ENCODE measurements at regions not wholly inside any gene's neighbourhood (a gene's known extent, or its start where the extent isn't known, plus 50 kb on each side); places are given as distances from the start of the nearest gene placed in this dataset.

- no peak overlapping the region for H3K4me2 ChIP-seq (ENCODE audit: low read length)
- H3K27me3 ChIP-seq (ENCODE audit: insufficient read depth, low read depth, low read length) = no peaks in the 10 kb centered on the region
- no peak overlapping the region for H3K27ac ChIP-seq (ENCODE audit: low read length)
- no peak overlapping the region for H2AFZ ChIP-seq (ENCODE audit: low read depth, low read length)
- no peaks in the 10 kb centered on the region for H3K9me2 ChIP-seq (ENCODE audit: insufficient read depth, low read length)
- no peaks in the 10 kb centered on the region for H3F3A ChIP-seq (ENCODE audit: insufficient read depth, low read length, poor library complexity, severe bottlenecking)
- no peak overlapping the region for H3K4me3 ChIP-seq (ENCODE audit: low read length)
- H3K9me3 ChIP-seq (ENCODE audit: low read length) = no peaks in the 10 kb centered on the region
- no peak for TF ChIP-seq CTCF (IDR thresholded peaks at IDR 0.05; ENCODE audit: poor library complexity, severe bottlenecking)
- no peak for TF ChIP-seq EZH2 (IDR thresholded peaks at IDR 0.05; ENCODE audit: borderline replicate concordance, insufficient read depth, low read length, poor library complexity, severe bottlenecking)
- TF ChIP-seq RAD21 (conservative IDR thresholded peaks at IDR 0.05) = no peak
- TF ChIP-seq POLR2AphosphoS5 (IDR thresholded peaks at IDR 0.05) = no peak
- TF ChIP-seq TAF1 (IDR thresholded peaks at IDR 0.05; ENCODE audit: low read depth) = no peak
- no peak for TF ChIP-seq SMC3 (conservative IDR thresholded peaks at IDR 0.05; ENCODE audit: poor library complexity)
- no peak for TF ChIP-seq REST (IDR thresholded peaks at IDR 0.05; ENCODE audit: borderline replicate concordance)
- TF ChIP-seq MXI1 (conservative IDR thresholded peaks at IDR 0.05; ENCODE audit: poor library complexity, severe bottlenecking) = no peak
- no peak for TF ChIP-seq EP300 (conservative IDR thresholded peaks at IDR 0.05; ENCODE audit: poor library complexity, severe bottlenecking)
- H3K9ac ChIP-seq (ENCODE audit: low read length) = no peak overlapping the region
- H3K79me2 ChIP-seq (replicated peaks; ENCODE audit: insufficient read depth, low read length) = no peaks in the 10 kb centered on the region
- H3K36me3 ChIP-seq (ENCODE audit: insufficient read depth, low read length) = no peaks in the 10 kb centered on the region
- H4K20me1 ChIP-seq (ENCODE audit: insufficient read depth) = no peaks in the 10 kb centered on the region
Measured at GRCh38 chr20:52652271-52652670, 319.9 kb upstream of the TSHZ2 start.

GRCh38 chr20:52649727-52650126 is 322.4 kb upstream of the TSHZ2 start:
- Histone ChIP-seq H3K9me2 (ENCODE audit: insufficient read depth, low read length) (no peaks in the 10 kb centered on the region), H3K4me2 (ENCODE audit: low read length) (no peak overlapping the region), H3K9ac (ENCODE audit: low read length) (no peak overlapping the region), H2AFZ (ENCODE audit: low read depth, low read length) (no peak overlapping the region), H3K27ac (ENCODE audit: low read length) (no peak overlapping the region), H3K27me3 (ENCODE audit: insufficient read depth, low read depth, low read length) (no peaks in the 10 kb centered on the region), H4K20me1 (ENCODE audit: insufficient read depth) (no peaks in the 10 kb centered on the region), H3K36me3 (ENCODE audit: insufficient read depth, low read length) (no peaks in the 10 kb centered on the region), H3K9me3 (ENCODE audit: low read length) (no peaks in the 10 kb centered on the region), H3K4me3 (ENCODE audit: low read length) (no peak overlapping the region), H3F3A (ENCODE audit: insufficient read depth, low read length, poor library complexity, severe bottlenecking) (no peaks in the 10 kb centered on the region), H3K79me2 (replicated peaks; ENCODE audit: insufficient read depth, low read length) (no peaks in the 10 kb centered on the region)
- TF ChIP-seq SMC3 (conservative IDR thresholded peaks at IDR 0.05; ENCODE audit: poor library complexity) (no peak), TAF1 (IDR thresholded peaks at IDR 0.05; ENCODE audit: low read depth) (no peak), MXI1 (conservative IDR thresholded peaks at IDR 0.05; ENCODE audit: poor library complexity, severe bottlenecking) (no peak), EP300 (conservative IDR thresholded peaks at IDR 0.05; ENCODE audit: poor library complexity, severe bottlenecking) (no peak), POLR2AphosphoS5 (IDR thresholded peaks at IDR 0.05) (no peak), CTCF (IDR thresholded peaks at IDR 0.05; ENCODE audit: poor library complexity, severe bottlenecking) (no peak), RAD21 (conservative IDR thresholded peaks at IDR 0.05) (no peak), REST (IDR thresholded peaks at IDR 0.05; ENCODE audit: borderline replicate concordance) (no peak), EZH2 (IDR thresholded peaks at IDR 0.05; ENCODE audit: borderline replicate concordance, insufficient read depth, low read length, poor library complexity, severe bottlenecking) (no peak)
